Tibial nerve (tissue), 4 donors: ENCODE measurements at regions not wholly inside any gene's neighbourhood (a gene's known extent, or its start where the extent isn't known, plus 50 kb on each side); places are given as distances from the start of the nearest gene placed in this dataset.
"Not testable (repeated sequence)": the region's sequence is repeated elsewhere in the genome, so short reads cannot be mapped to it uniquely, and the experiment has no call there.

ENCODE experiments used
- DNase-seq, 2 donors: peaks; one replicate each; pipeline ENCODE4 v3.0.0-alpha.2; 2019; ENCODE audit warnings: low spot score in 2 of 2
- H3K27ac ChIP-seq, 4 donors: fragments of 200-600 bp; sonication (generic) in 3 of 4; one replicate each; pipeline ENCODE4 v1.5.1; 2017 to 2019; ENCODE audit warnings: mild to moderate bottlenecking in 1 of 4
- H3K27me3 ChIP-seq, 2 donors: fragments of 200-600 bp; sonication (generic) in 1 of 2; one replicate each; pipeline versions ENCODE4 v1.5.1 to v1.6.0; 2017 to 2019
- H3K36me3 ChIP-seq, 3 donors: fragments of 200-600 bp; sonication (generic); one replicate each; pipeline ENCODE4 v1.5.1; 2018 to 2019
- H3K4me1 ChIP-seq, 4 donors: fragments of 200-600 bp; sonication (generic) in 3 of 4; one replicate each; pipeline ENCODE4 v1.5.1; 2017 to 2019
- H3K4me3 ChIP-seq, 4 donors: fragments of 200-600 bp; sonication (generic) in 3 of 4; one replicate each; pipeline ENCODE4 v1.5.1; 2017 to 2019; ENCODE audit warnings: mild to moderate bottlenecking in 1 of 4, moderate library complexity in 1 of 4
- H3K9me3 ChIP-seq, 4 donors: fragments of 200-600 bp; sonication (generic) in 3 of 4; one replicate each; pipeline ENCODE4 v1.5.1; 2017 to 2019
- CTCF ChIP-seq, 5 experiments: fragments of 200-600 bp in 3 of 5; fragments of 450-650 bp in 2 of 5; sonication (generic) in 3 of 5; IDR thresholded peaks; one replicate each; pipeline ENCODE4 v1.5.1; 2016 to 2019; ENCODE audit warnings: antibody characterized with exemption in 5 of 5, mild to moderate bottlenecking in 3 of 5, moderate library complexity in 2 of 5
- EP300 ChIP-seq, 2 donors: sonication (generic); formaldehyde crosslinking; IDR thresholded peaks; one replicate each; pipeline ENCODE4 v1.6.1; 2017; ENCODE audit warnings: antibody characterized with exemption in 2 of 2, mild to moderate bottlenecking in 1 of 2
- POLR2A ChIP-seq, 2 donors: fragments of 450-650 bp; IDR thresholded peaks; one replicate each; pipeline ENCODE4 v1.6.1; 2017; ENCODE audit warnings: antibody characterized with exemption in 2 of 2, mild to moderate bottlenecking in 2 of 2, moderate library complexity in 2 of 2
- whole genome bisulfite sequencing, 2 donors: methylation state at CpG; one replicate each; pipeline ENCODE4 v1.1.5; 2018; 5-methylcytosine and 5-hydroxymethylcytosine counted together

- H3K27ac ChIP-seq = no peak overlapping the region
- no peak overlapping the region for H3K4me3 ChIP-seq
- H3K4me1 ChIP-seq = no peaks in the 10 kb centered on the region
- TF ChIP-seq EP300 (IDR thresholded peaks at IDR 0.05) (no peak), POLR2A (IDR thresholded peaks at IDR 0.05) (no peak), CTCF (IDR thresholded peaks at IDR 0.05) (no peak)
- no peak for DNase-seq
- no peaks in the 10 kb centered on the region for H3K9me3 ChIP-seq
- 70 to 92% methylated on average over 3 of the region's 3 CpGs for WGBS, 2 donors
- H3K27me3 ChIP-seq = no peaks in the 10 kb centered on the region
- no peaks in the 10 kb centered on the region for H3K36me3 ChIP-seq
Observed at GRCh38 chr6:99145738-99146137, 198.0 kb upstream of the FBXL4 start.

- Histone ChIP-seq H3K27me3 (no peaks in the 10 kb centered on the region), H3K9me3 (no peaks in the 10 kb centered on the region), H3K4me1 (no peaks in the 10 kb centered on the region), H3K27ac (no peak overlapping the region), H3K36me3 (no peaks in the 10 kb centered on the region), H3K4me3 (no peak overlapping the region)
- TF ChIP-seq EP300 (IDR thresholded peaks at IDR 0.05) (no peak), POLR2A (IDR thresholded peaks at IDR 0.05) (no peak), CTCF (IDR thresholded peaks at IDR 0.05) (no peak)
- WGBS, 2 donors = 68 to 73% methylated on average over 5 of the region's 5 CpGs
- DNase-seq = no peak
Observed at GRCh38 chr6:99143108-99143861, 195.5 kb upstream of the FBXL4 start.

- WGBS, 2 donors = 100% methylated on average over 1 of the region's 29 CpGs; no CpG with 5 or more reads in 1 of the 2 donors
- not testable (repeated sequence) for H3K27ac ChIP-seq, H3K4me3 ChIP-seq, H3K4me1 ChIP-seq, DNase-seq, H3K9me3 ChIP-seq, H3K27me3 ChIP-seq, H3K36me3 ChIP-seq
Observed at GRCh38 chr6:99141906-99142305, 194.2 kb upstream of the FBXL4 start.

GRCh38 chr6:99138445-99138844, 190.7 kb upstream of the FBXL4 start:
- 82 to 88% methylated on average over 1 of the region's 1 CpG for WGBS, 2 donors
- no peaks in the 10 kb centered on the region for H3K36me3 ChIP-seq
- no peak overlapping the region for H3K4me3 ChIP-seq
- no peaks in the 10 kb centered on the region for H3K4me1 ChIP-seq
- DNase-seq = no peak
- no peak overlapping the region for H3K27ac ChIP-seq
- TF ChIP-seq CTCF (IDR thresholded peaks at IDR 0.05) (no peak), POLR2A (IDR thresholded peaks at IDR 0.05) (no peak), EP300 (IDR thresholded peaks at IDR 0.05) (no peak)
- no peaks in the 10 kb centered on the region for H3K27me3 ChIP-seq
- H3K9me3 ChIP-seq = no peaks in the 10 kb centered on the region

- Histone ChIP-seq H3K9me3 (no peaks in the 10 kb centered on the region), H3K4me3 (no peak overlapping the region), H3K4me1 (no peaks in the 10 kb centered on the region), H3K36me3 (no peaks in the 10 kb centered on the region), H3K27me3 (no peaks in the 10 kb centered on the region), H3K27ac (no peak overlapping the region)
- no peak for TF ChIP-seq POLR2A (IDR thresholded peaks at IDR 0.05)
- no peak for TF ChIP-seq EP300 (IDR thresholded peaks at IDR 0.05)
- no peak for TF ChIP-seq CTCF (IDR thresholded peaks at IDR 0.05)
- no peak for DNase-seq
- WGBS, 2 donors = 75 to 80% methylated on average over 3 of the region's 3 CpGs
Observed at GRCh38 chr6:99137314-99137713, 189.6 kb upstream of the FBXL4 start.
